Panc1 (cell line): ENCODE measurements at regions not wholly inside any gene's neighbourhood (a gene's known extent, or its start where the extent isn't known, plus 50 kb on each side); places are given as distances from the start of the nearest gene placed in this dataset.

ENCODE experiments used
- SIN3A ChIP-seq: IDR thresholded peaks from 2 replicates; pipeline ENCODE4 v1.6.1; 2012; ENCODE audit warnings: low read depth, mild to moderate bottlenecking, low read length, moderate library complexity, borderline replicate concordance; ENCODE audit not compliant: insufficient read depth
- TF ChIP-seq, protein P1 (sequence below): fragments of 450-650 bp; IDR thresholded peaks from 2 replicates; pipeline ENCODE4 v1.5.1; 2017; ENCODE audit warnings: mild to moderate bottlenecking

GRCh38 chrX:5278908-5279307, 949.8 kb downstream of the NLGN4X start:
- TF ChIP-seq, protein P1, sequence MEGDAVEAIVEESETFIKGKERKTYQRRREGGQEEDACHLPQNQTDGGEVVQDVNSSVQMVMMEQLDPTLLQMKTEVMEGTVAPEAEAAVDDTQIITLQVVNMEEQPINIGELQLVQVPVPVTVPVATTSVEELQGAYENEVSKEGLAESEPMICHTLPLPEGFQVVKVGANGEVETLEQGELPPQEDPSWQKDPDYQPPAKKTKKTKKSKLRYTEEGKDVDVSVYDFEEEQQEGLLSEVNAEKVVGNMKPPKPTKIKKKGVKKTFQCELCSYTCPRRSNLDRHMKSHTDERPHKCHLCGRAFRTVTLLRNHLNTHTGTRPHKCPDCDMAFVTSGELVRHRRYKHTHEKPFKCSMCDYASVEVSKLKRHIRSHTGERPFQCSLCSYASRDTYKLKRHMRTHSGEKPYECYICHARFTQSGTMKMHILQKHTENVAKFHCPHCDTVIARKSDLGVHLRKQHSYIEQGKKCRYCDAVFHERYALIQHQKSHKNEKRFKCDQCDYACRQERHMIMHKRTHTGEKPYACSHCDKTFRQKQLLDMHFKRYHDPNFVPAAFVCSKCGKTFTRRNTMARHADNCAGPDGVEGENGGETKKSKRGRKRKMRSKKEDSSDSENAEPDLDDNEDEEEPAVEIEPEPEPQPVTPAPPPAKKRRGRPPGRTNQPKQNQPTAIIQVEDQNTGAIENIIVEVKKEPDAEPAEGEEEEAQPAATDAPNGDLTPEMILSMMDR: no peak
- no peak for TF ChIP-seq SIN3A
